OCI-LY3 (cell line): ENCODE measurements at regions not wholly inside any gene's neighbourhood (a gene's known extent, or its start where the extent isn't known, plus 50 kb on each side); places are given as distances from the start of the nearest gene placed in this dataset.

Source experiments
- H2AFZ ChIP-seq: fragments of 200-600, 300-600 bp; shearing (Covaris generic); 2 replicates; pipeline ENCODE4 v1.6.0; 2014; ENCODE audit warnings: antibody characterized with exemption, low read depth, low read length
- H3K27ac ChIP-seq: fragments of 200-600, 300-600 bp; sonication (generic); 2 replicates; pipeline ENCODE4 v1.5.1; 2014; ENCODE audit warnings: mild to moderate bottlenecking, low read length, moderate library complexity, mixed read lengths
- H3K27me3 ChIP-seq: fragments of 200-600, 300-600 bp; sonication (generic); 2 replicates; pipeline ENCODE4 v1.6.1; 2014; ENCODE audit warnings: low read depth, low read length, mixed read lengths
- H3K36me3 ChIP-seq: fragments of 200-600, 300-600 bp; sonication (generic); replicated peaks from 2 replicates; pipeline ENCODE3; 2014; ENCODE audit warnings: low read depth, low read length, mixed read lengths
- H3K4me1 ChIP-seq: fragments of 300-600, 200-600 bp; sonication (generic); 2 replicates; pipeline ENCODE4 v1.6.1; 2014; ENCODE audit warnings: low read length, mixed read lengths
- H3K4me2 ChIP-seq: fragments of 200-600, 300-600 bp; sonication (generic); 2 replicates; pipeline ENCODE4 v1.6.1; 2014; ENCODE audit warnings: low read length, mixed read lengths
- H3K4me3 ChIP-seq: fragments of 300-600, 200-600 bp; sonication (generic); 2 replicates; pipeline ENCODE4 v1.5.1; 2014; ENCODE audit warnings: antibody characterized with exemption, mild to moderate bottlenecking, low read length, moderate library complexity
- H3K79me2 ChIP-seq: fragments of 300-600, 200-600 bp; shearing (Covaris generic); 2 replicates; pipeline ENCODE4 v1.6.1; 2014; ENCODE audit warnings: mild to moderate bottlenecking, low read length, mixed read lengths
- H3K9ac ChIP-seq: fragments of 300-600, 200-600 bp; shearing (Covaris generic); 2 replicates; pipeline ENCODE4 v1.6.0; 2014; ENCODE audit warnings: mild to moderate bottlenecking, low read length, moderate library complexity
- H3K9me3 ChIP-seq: fragments of 200-600, 300-600 bp; shearing (Covaris generic); 2 replicates; pipeline ENCODE4 v1.6.1; 2014; ENCODE audit warnings: low read length, mixed read lengths; ENCODE audit not compliant: insufficient read depth
- H4K20me1 ChIP-seq: fragments of 200-600, 300-600 bp; sonication (generic); 2 replicates; pipeline ENCODE4 v1.6.1; 2016; ENCODE audit warnings: low read length, mixed read lengths; ENCODE audit not compliant: insufficient read depth
- CTCF ChIP-seq: fragments of 200-600, 300-600 bp; sonication (generic); IDR thresholded peaks from 2 replicates; pipeline ENCODE4 v1.5.1; 2014; ENCODE audit warnings: antibody characterized with exemption, low read length, low read depth
- EZH2phosphoT487 ChIP-seq: fragments of 200-600 bp; shearing (Covaris generic); IDR thresholded peaks from 2 replicates; pipeline ENCODE4 v1.6.1; 2018; ENCODE audit warnings: antibody characterized with exemption, mixed run types, low read depth

GRCh38 chr6:74677463-74677862 lies 528.4 kb downstream of the COL12A1 start:
- TF ChIP-seq CTCF (no peak), EZH2phosphoT487 (no peak)
- no peak overlapping the region for H2AFZ ChIP-seq
- no peaks in the 10 kb centered on the region for H3K36me3 ChIP-seq
- H3K9me3 ChIP-seq, result no peaks in the 10 kb centered on the region
- no peak overlapping the region for H3K27ac ChIP-seq
- no peak overlapping the region for H3K4me2 ChIP-seq
- H3K4me3 ChIP-seq, result no peak overlapping the region
- H4K20me1 ChIP-seq, result no peaks in the 10 kb centered on the region
- no peaks in the 10 kb centered on the region for H3K4me1 ChIP-seq
- H3K9ac ChIP-seq, result no peak overlapping the region
- no peaks in the 10 kb centered on the region for H3K27me3 ChIP-seq
- no peaks in the 10 kb centered on the region for H3K79me2 ChIP-seq

GRCh38 chr6:74676906-74677305 lies 528.9 kb downstream of the COL12A1 start:
- no peaks in the 10 kb centered on the region for H3K27me3 ChIP-seq
- H4K20me1 ChIP-seq, result no peaks in the 10 kb centered on the region
- H3K4me2 ChIP-seq, result no peak overlapping the region
- no peaks in the 10 kb centered on the region for H3K79me2 ChIP-seq
- no peaks in the 10 kb centered on the region for H3K36me3 ChIP-seq
- H3K27ac ChIP-seq, result no peak overlapping the region
- H3K9ac ChIP-seq, result no peak overlapping the region
- no peak for TF ChIP-seq CTCF
- no peak for TF ChIP-seq EZH2phosphoT487
- H3K9me3 ChIP-seq, result no peaks in the 10 kb centered on the region
- no peak overlapping the region for H2AFZ ChIP-seq
- no peaks in the 10 kb centered on the region for H3K4me1 ChIP-seq
- H3K4me3 ChIP-seq, result no peak overlapping the region

- H3K4me1 ChIP-seq, result peaks cover 4% of the 10 kb centered on the region; the same call in 1 of the 2 replicates
- H3K9ac ChIP-seq, result no peak overlapping the region
- no peak overlapping the region for H2AFZ ChIP-seq
- no peak overlapping the region for H3K4me3 ChIP-seq
- H3K4me2 ChIP-seq, result no peak overlapping the region
- H3K79me2 ChIP-seq, result no peaks in the 10 kb centered on the region
- peaks cover 8% of the 10 kb centered on the region; the same call in 1 of the 2 replicates for H3K9me3 ChIP-seq
- H3K27me3 ChIP-seq, result no peaks in the 10 kb centered on the region
- no peak overlapping the region for H3K27ac ChIP-seq
- H3K36me3 ChIP-seq, result no peaks in the 10 kb centered on the region
- TF ChIP-seq EZH2phosphoT487 (no peak), CTCF (no peak)
- H4K20me1 ChIP-seq, result no peaks in the 10 kb centered on the region
These were observed 531.5 kb downstream of the COL12A1 start for GRCh38 chr6:74674377-74674776.

GRCh38 chr6:74671558-74672025 lies 534.3 kb downstream of the COL12A1 start:
- Histone ChIP-seq H3K9me3 (peaks cover 8% of the 10 kb centered on the region; the same call in 1 of the 2 replicates), H4K20me1 (no peaks in the 10 kb centered on the region), H3K79me2 (no peaks in the 10 kb centered on the region), H3K27me3 (no peaks in the 10 kb centered on the region), H3K36me3 (no peaks in the 10 kb centered on the region), H3K27ac (no peak overlapping the region), H3K4me3 (no peak overlapping the region), H3K4me1 (peaks cover 4% of the 10 kb centered on the region; the same call in 1 of the 2 replicates), H3K9ac (no peak overlapping the region), H2AFZ (no peak overlapping the region), H3K4me2 (no peak overlapping the region)
- TF ChIP-seq EZH2phosphoT487 (no peak), CTCF (no peak)
